ENCODE measurements at regions not wholly inside any gene's neighbourhood (a gene's known extent, or its start where the extent isn't known, plus 50 kb on each side); places are given as distances from the start of the nearest gene placed in this dataset.
A peak's percentile ranks its signal among the peaks of the same experiment; 100 is the strongest.
"Not testable (repeated sequence)": the region's sequence is repeated elsewhere in the genome, so short reads cannot be mapped to it uniquely, and the experiment has no call there.

- DNase-seq: no peak
Observed at GRCh38 chr1:198934426-198934825, 295.6 kb downstream of the PTPRC start.

DNA sequence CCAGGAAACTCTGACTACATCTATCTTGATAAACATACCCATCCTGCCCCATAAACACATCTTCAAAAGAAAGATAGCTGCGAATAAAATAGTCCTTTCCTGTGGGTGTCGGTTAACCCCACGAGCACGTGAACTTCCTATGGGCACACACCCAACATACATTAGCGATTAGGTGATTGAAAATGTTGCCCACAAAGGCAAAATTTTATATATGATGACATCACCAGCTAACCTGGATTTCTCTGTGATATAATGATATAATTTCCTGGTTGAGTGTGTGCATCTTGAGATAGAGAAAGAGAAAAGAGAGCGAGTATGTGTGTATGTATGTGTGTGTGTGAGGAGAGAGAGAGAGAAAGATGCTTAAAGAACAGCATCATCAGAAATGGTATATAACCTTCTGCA, 296.1 kb downstream of the PTPRC start:
- no peak for DNase-seq

- DNase-seq: peak; percentile 87
Observed at GRCh38 chr1:198935306-198935921, 296.6 kb downstream of the PTPRC start.

GRCh38 chr1:198936371-198937083, 297.7 kb downstream of the PTPRC start:
- peak; percentile 24 for DNase-seq

GRCh38 chr1:198937231-198938031, 298.6 kb downstream of the PTPRC start:
- peak; percentile 90 for DNase-seq

DNA sequence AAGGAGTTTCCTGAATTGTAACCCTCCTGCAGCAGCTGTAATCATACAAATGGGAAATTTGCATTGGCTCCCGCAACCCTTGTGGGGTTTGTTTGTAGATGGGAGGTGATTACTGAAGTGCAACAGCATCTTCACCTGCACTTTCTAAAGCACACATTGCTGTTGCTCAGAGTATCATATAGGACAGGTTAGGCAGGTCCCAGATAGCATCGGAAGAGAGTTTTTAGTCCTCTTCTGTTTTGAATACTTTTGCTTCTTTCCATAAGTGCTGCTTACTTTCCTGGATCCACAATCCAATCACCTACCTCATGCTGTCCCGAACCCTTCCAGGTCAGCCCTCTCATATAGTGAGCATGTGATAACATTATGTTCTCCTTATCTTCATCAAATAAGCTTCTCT, 300.4 kb downstream of the PTPRC start:
- DNase-seq: no peak

- DNase-seq: no peak
Observed at GRCh38 chr1:198939956-198940355, 301.1 kb downstream of the PTPRC start.

DNA sequence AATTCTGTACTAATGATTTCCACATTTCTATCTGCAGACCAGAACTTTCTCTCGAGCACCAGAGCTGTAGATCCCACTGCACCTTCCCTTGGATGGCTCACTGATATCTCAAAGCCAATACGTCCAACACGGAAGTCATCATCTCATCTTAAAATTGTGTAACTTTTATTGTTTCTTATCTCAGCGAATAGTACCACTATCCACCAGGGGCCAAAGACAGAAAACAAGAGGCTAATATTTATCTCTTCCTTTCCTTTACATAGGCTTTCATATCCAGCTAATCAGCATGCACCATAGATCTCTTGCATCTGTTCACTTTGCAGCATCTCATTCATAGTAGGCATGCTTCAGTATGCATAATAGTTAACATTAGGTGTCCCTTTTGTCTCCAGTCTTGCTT, 303.6 kb downstream of the PTPRC start:
- DNase-seq: no peak

GRCh38 chr1:198943484-198944187, 304.8 kb downstream of the PTPRC start:
- DNase-seq: no peak

GRCh38 chr1:198947456-198947855, 308.6 kb downstream of the PTPRC start:
- no peak for DNase-seq

- DNase-seq: no peak
Observed at GRCh38 chr1:198948895-198949659, 310.2 kb downstream of the PTPRC start.

DNA sequence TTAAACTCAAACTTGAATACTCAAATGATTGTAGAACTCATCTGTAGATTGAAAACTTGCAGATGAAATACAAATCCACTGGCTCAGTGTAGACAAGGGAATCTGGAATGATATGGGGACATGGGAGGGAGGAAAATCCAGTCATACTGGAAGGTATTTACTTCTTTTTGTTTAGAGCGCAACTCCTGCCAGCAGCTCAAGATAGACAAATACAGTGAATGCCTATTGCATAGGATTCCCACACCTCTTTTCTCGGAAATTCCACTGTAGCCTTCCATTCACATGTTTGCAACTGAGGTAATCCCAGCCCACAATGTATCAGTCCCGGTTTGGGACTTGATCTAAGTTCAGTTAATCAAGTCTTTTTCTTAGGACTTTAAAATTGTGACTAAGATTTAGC, 311.2 kb downstream of the PTPRC start:
- no peak for DNase-seq

- DNase-seq: no peak
Observed at GRCh38 chr1:198955085-198955484, 316.2 kb downstream of the PTPRC start.

- no peak for DNase-seq
Observed at GRCh38 chr1:198957044-198957443, 318.2 kb downstream of the PTPRC start.

DNA sequence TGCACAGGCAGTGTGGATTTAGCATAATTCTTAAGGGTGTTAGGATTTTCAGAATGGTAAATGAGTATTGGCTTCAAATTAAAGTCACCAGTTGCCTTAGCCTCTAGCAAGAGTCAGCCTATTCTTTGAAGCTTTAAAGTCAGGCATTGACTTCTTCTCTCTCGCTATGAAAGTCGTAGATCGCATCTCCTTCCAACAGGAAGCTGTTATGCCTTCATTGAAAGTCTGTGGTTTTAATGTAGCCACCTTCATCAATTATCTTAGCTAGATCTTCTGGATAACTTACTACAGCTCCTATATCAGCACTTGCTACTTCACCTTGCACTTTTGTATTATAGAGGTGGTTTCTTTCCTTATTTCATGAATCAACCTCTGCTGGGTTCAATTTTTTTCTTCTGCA, 320.2 kb downstream of the PTPRC start:
- no peak for DNase-seq

DNA sequence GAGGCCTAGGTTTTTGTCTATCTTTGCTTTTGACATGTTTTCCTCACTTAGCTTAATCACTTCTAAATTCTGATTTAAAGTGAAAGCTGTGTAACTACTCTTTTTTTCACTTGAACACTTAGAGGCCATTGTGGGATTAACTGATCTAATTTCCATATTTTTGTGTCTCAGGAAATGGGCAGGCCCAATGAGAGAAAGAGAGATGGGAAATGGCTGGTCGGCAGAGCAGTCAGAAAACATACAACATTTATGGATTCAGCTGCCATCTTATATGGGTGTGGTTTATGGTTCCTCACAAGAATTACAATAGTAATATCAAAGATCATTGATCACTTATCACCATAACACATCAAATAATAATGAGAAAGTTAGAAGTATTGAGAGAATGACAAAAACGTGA, 320.8 kb downstream of the PTPRC start:
- no peak for DNase-seq

DNA sequence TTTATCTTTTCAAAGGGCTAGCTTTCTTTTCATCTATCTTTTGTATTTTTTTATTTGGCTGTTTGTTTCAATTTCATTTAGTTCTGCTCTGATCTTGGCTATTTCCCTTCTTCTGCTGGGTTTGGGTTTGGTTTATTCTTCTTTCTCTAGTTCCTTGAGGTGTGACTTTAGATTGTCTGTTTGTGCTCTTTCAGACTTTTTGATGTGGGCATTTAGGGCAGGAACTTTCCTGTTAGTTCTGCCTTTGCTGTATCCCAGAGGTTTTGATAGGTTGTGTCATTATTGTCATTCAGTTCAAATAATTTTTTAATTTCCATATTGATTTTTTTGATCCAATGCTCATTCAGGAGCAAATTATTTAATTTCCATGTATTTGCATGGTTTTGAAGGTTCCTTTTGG, 325.0 kb downstream of the PTPRC start:
- not testable (repeated sequence) for DNase-seq

DNA sequence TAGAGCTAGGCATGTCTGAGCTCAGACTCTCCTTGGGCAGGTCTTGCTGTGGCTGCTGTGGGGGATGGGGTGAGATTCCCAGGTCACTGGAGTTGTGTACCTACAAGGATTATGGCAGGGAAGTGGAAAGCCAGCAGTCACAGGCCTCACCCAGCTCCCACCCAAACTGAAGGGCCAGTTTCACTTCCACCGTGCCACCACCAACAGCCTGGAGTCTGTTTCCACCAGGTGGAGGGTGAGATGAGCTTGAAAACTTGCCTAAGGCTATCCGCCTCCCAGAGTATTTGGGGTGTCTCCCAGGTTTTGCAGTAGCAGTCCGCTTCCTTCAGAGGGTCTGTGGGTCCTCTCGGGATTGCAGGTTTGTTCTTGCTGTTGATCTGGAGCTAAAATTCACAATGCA, 327.7 kb downstream of the PTPRC start:
- no peak for DNase-seq

- no peak for DNase-seq
Observed at GRCh38 chr1:198967566-198967965, 328.7 kb downstream of the PTPRC start.

- no peak for DNase-seq
Observed at GRCh38 chr1:198968866-198969265, 330.0 kb downstream of the PTPRC start.

- DNase-seq: no peak
Observed at GRCh38 chr1:198969981-198970380, 331.1 kb downstream of the PTPRC start.

DNA sequence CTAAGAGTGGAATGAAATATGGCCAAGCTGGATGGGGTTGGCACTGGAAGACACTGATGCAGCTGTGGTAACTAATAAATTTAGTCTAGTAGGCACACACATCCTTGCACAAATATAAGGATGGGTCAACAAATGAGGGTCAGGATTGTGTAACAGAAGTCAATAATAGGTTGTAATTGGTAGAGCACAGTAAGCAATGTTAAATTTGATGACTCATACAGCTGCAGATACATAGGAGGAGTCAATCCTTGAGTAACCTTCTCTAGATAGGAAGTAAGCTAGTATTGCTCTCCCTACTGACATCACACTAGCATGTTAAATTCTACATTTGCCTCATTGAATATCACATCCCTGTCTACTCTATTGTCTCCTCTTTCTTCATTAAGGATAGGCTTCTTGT, 332.1 kb downstream of the PTPRC start:
- DNase-seq: no peak
